ENCODE measurements at regions not wholly inside any gene's neighbourhood (a gene's known extent, or its start where the extent isn't known, plus 50 kb on each side); places are given as distances from the start of the nearest gene placed in this dataset.

GRCh38 chr10:61529208-61529607 lies 76.0 kb upstream of the TMEM26 start:
- Histone ChIP-seq H4K20me1 (ENCODE audit: insufficient read depth, low read length) (no peaks in the 10 kb centered on the region), H4K5ac (ENCODE audit: low read depth, low read length) (no peak overlapping the region), H3K23ac (ENCODE audit: low read depth, low read length) (no peak overlapping the region), H3K9ac (ENCODE audit: low read depth, low read length) (no peak overlapping the region), H4K8ac (ENCODE audit: low read depth in 2 of 2, low read length in 2 of 2) (no peak overlapping the region), H2BK5ac (ENCODE audit: low read depth, low read length, poor library complexity, severe bottlenecking) (no peak overlapping the region), H3K27me3 (ENCODE audit: control insufficient read depth, insufficient read depth, low read length) (no peaks in the 10 kb centered on the region), H3K56ac (ENCODE audit: extremely low read depth, insufficient read depth, low read length) (no peak overlapping the region), H2BK15ac (ENCODE audit: low read depth, low read length) (no peak overlapping the region), H3K18ac (ENCODE audit: low read depth, low read length) (no peak overlapping the region), H2BK120ac (ENCODE audit: low read depth, low read length) (no peak overlapping the region), H3K36me3 (ENCODE audit: control insufficient read depth, insufficient read depth, low read length) (no peaks in the 10 kb centered on the region), H2AK9ac (replicated peaks; ENCODE audit: low read depth, low read length, poor library complexity) (no peak overlapping the region), H2AFZ (replicated peaks; ENCODE audit: low read length, poor library complexity) (no peak overlapping the region), H3K9me1 (ENCODE audit: insufficient read depth, low read length) (no peaks in the 10 kb centered on the region), H3K27ac (ENCODE audit: insufficient read depth, low read length) (no peak overlapping the region), H3K4ac (ENCODE audit: low read depth, low read length) (no peak overlapping the region), H3K4me3 (ENCODE audit: insufficient read depth, low read depth, low read length) (no peak overlapping the region), H2AK5ac (ENCODE audit: low read depth, low read length) (no peak overlapping the region), H3K4me2 (ENCODE audit: low read depth, low read length) (no peak overlapping the region), H3K14ac (replicated peaks; ENCODE audit: low read depth, low read length) (no peak overlapping the region), H3K4me1 (ENCODE audit: control insufficient read depth, insufficient read depth, low read length) (no peaks in the 10 kb centered on the region), H3K79me1 (ENCODE audit: low read depth in 1 of 2, low read length in 2 of 2) (no peaks in the 10 kb centered on the region), H3K9me3 (ENCODE audit: control insufficient read depth, insufficient read depth, low read length) (no peaks in the 10 kb centered on the region), H2BK20ac (ENCODE audit: low read depth, low read length) (no peak overlapping the region), H4K91ac (ENCODE audit: insufficient read depth, low read depth, low read length) (no peak overlapping the region)
- dilution Hi-C loops (cut with HindIII; ENCODE audit: low sequenced_read_pairs, unreplicated experiment), result no loop called here
- ChIA-PET CTCF (no interaction called here), POLR2A (ENCODE audit: unreplicated experiment) (no interaction called here)
- BruUV-seq (replicated peaks), result no TSS peak
- no CpG with 5 or more reads among the region's 1 CpG for WGBS, 2 experiments (ENCODE audit: extremely low coverage in 2 of 2, insufficient read length in 1 of 2)
- no peak for ATAC-seq (ENCODE audit: low read depth)
- in situ Hi-C loops (cut with MboI; ENCODE audit: low sequenced_read_pairs), result no loop called here
- intact Hi-C loops (cut with micrococcal nuclease), result no loop called here
- no peak for DNase-seq
- TF ChIP-seq USF2 (IDR thresholded peaks at IDR 0.05; ENCODE audit: low read depth, low read length) (no peak), SMC3 (IDR thresholded peaks at IDR 0.05; ENCODE audit: low read depth, low read length) (no peak), CEBPB (IDR thresholded peaks at IDR 0.05; ENCODE audit: low read depth, low read length) (no peak), MXI1 (IDR thresholded peaks at IDR 0.05; ENCODE audit: borderline replicate concordance, low read depth, low read length) (no peak), RCOR1 (IDR thresholded peaks at IDR 0.05; ENCODE audit: insufficient replicate concordance, low read length) (no peak), RAD21 (IDR thresholded peaks at IDR 0.05; ENCODE audit: low read length) (no peak), NFE2L2 (IDR thresholded peaks at IDR 0.05; ENCODE audit: low read depth, low read length) (no peak), FOS (IDR thresholded peaks at IDR 0.05; ENCODE audit: low read depth, low read length) (no peak), MAFK (IDR thresholded peaks at IDR 0.05; ENCODE audit: low read depth, low read length) (no peak), BHLHE40 (IDR thresholded peaks at IDR 0.05; ENCODE audit: low read depth, low read length) (no peak), POLR2A (IDR thresholded peaks at IDR 0.05; ENCODE audit: low read depth, low read length) (no peak), RFX5 (IDR thresholded peaks at IDR 0.05; ENCODE audit: low read depth, low read length) (no peak), CHD1 (IDR thresholded peaks at IDR 0.05; ENCODE audit: low read depth, low read length) (no peak), MAZ (IDR thresholded peaks at IDR 0.05; ENCODE audit: borderline replicate concordance, low read depth, low read length) (no peak)
- TF ChIP-seq, protein P1, sequence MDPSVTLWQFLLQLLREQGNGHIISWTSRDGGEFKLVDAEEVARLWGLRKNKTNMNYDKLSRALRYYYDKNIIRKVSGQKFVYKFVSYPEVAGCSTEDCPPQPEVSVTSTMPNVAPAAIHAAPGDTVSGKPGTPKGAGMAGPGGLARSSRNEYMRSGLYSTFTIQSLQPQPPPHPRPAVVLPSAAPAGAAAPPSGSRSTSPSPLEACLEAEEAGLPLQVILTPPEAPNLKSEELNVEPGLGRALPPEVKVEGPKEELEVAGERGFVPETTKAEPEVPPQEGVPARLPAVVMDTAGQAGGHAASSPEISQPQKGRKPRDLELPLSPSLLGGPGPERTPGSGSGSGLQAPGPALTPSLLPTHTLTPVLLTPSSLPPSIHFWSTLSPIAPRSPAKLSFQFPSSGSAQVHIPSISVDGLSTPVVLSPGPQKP (IDR thresholded peaks at IDR 0.05; ENCODE audit: borderline replicate concordance, low read depth, low read length), result no peak
- TF ChIP-seq, protein P2, sequence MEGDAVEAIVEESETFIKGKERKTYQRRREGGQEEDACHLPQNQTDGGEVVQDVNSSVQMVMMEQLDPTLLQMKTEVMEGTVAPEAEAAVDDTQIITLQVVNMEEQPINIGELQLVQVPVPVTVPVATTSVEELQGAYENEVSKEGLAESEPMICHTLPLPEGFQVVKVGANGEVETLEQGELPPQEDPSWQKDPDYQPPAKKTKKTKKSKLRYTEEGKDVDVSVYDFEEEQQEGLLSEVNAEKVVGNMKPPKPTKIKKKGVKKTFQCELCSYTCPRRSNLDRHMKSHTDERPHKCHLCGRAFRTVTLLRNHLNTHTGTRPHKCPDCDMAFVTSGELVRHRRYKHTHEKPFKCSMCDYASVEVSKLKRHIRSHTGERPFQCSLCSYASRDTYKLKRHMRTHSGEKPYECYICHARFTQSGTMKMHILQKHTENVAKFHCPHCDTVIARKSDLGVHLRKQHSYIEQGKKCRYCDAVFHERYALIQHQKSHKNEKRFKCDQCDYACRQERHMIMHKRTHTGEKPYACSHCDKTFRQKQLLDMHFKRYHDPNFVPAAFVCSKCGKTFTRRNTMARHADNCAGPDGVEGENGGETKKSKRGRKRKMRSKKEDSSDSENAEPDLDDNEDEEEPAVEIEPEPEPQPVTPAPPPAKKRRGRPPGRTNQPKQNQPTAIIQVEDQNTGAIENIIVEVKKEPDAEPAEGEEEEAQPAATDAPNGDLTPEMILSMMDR (conservative IDR thresholded peaks at IDR 0.05; ENCODE audit: low read depth, low read length), result no peak
